ENCODE measurements at regions not wholly inside any gene's neighbourhood (a gene's known extent, or its start where the extent isn't known, plus 50 kb on each side); places are given as distances from the start of the nearest gene placed in this dataset.
"Not testable (repeated sequence)": the region's sequence is repeated elsewhere in the genome, so short reads cannot be mapped to it uniquely, and the experiment has no call there.

DNA sequence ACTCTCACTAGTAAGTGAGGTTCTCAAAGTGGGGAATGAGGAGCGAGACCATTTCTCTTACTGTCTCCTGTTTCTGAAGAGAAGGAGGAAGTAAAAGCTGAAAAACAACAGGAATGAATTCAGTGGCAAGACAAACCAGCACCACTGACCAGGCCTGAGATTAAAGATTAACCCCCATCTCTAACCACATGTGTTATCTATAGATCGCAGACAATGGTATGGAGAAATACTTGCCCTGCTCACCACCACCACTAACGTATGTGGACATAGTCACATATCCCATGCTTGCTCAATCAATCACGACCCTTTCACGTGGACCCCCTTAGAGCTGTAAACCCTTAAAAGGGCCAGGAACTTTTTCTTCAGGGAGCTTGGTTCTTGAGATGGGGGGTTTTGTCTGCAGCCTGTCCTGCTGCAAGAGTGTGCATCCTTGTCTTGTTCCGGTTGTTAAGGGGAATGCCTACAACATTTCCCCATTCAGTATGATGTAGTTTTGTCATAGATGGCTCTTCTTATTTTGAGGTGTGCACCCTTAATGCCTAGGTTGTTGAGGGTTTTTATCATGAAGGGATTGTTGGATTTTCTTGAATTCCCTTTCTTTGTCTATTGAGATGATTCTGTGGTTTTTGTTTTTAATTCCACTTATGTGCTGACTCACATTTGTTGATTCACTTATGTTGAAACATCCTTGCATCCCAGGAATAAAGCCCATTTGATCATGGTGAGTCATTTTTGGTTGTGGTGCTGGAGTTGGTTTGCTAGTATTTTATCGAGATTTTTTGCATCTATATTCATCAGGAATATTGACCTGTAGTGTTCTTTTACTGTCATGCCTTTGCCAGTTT is 698.8 kb upstream of the LMO3 start:
- no peak overlapping the region for H3K4me3 ChIP-seq

DNA sequence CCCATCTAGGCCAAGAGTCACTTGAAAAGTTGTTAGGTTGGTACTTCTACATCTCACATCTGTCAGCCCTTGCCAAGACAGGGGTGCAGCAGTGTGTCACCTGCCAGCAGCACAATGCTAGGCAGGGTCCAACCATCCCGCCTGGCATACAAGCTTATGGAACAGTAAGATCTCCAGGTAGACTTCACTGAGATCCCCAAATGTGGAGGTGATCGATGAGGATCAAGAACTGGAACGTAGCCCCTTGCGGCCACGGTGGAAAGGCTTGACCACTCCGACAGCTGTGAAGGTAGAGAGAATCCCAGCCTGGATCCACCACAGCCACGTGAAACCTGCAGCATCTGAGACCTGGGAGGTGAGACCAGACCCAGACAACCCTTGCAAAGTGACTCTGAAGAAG is 696.0 kb upstream of the LMO3 start:
- Histone ChIP-seq H3K4me1 (replicated peaks) (no peaks in the 10 kb centered on the region), H3K36me3 (no peaks in the 10 kb centered on the region), H3K9me3 (replicated peaks) (peaks cover 8% of the 10 kb centered on the region), H3K4me3 (no peak overlapping the region), H3K27ac (no peak overlapping the region), H3K27me3 (replicated peaks) (no peaks in the 10 kb centered on the region)
- no peak for DNase-seq (ENCODE audit: low read depth in 1 of 2, low spot score in 2 of 2)

More for the DNA sequence above, 698.8 kb upstream of the LMO3 start:
- no peaks in the 10 kb centered on the region for H3K27me3 ChIP-seq (replicated peaks)
- no peaks in the 10 kb centered on the region for H3K36me3 ChIP-seq
- peaks cover 11% of the 10 kb centered on the region for H3K9me3 ChIP-seq (replicated peaks)
- no peak for DNase-seq (ENCODE audit: low read depth in 1 of 2, low spot score in 2 of 2)
- H3K4me1 ChIP-seq (replicated peaks), result no peaks in the 10 kb centered on the region
- H3K27ac ChIP-seq, result no peak overlapping the region

DNA sequence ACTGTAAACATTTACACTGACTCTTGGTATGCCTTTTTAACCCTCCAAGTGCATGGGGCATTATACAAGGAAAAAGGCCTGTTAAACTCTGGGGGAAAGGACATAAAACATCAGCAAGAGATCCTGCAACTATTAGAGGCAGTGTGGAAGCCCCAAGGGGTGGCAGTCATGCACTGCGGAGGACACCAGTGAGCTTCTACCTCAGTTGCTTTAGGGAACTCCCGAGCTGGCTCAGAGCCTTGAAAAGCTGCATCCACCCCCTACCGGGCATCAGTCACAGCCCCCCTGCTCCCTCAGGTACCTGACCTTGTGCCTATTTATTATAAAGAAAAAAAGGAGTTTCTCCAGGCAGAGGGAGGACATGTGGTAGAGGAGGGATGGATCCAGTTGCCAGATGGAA is 695.6 kb upstream of the LMO3 start:
- no peaks in the 10 kb centered on the region for H3K27me3 ChIP-seq (replicated peaks)
- H3K27ac ChIP-seq, result no peak overlapping the region
- no peak for DNase-seq (ENCODE audit: low read depth in 1 of 2, low spot score in 2 of 2)
- H3K36me3 ChIP-seq, result no peaks in the 10 kb centered on the region
- peaks cover 8% of the 10 kb centered on the region for H3K9me3 ChIP-seq (replicated peaks)
- no peak overlapping the region for H3K4me3 ChIP-seq
- H3K4me1 ChIP-seq (replicated peaks), result no peaks in the 10 kb centered on the region

DNA sequence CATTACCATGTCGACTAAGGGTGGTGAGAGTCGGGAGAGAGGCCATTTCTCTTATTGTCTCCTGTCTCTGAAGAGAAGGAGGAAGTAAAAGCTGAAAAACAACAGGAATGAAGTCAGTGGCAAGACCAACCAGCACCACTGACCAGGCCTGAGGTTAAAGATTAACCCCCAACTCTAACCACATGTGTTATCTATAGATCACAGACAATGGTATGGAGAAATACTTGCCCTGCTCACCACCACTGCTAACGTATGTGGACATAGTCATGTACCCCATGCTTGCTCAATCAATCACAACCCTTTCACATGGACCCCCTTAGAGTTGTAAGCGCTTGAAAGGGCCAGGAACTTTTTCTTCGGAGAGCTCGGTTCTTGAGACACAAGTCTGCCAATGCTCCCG is 690.9 kb upstream of the LMO3 start:
- H3K9me3 ChIP-seq (replicated peaks), result no peaks in the 10 kb centered on the region
- no peak overlapping the region for H3K27ac ChIP-seq
- H3K4me3 ChIP-seq, result no peak overlapping the region
- no peak for DNase-seq (ENCODE audit: low read depth in 1 of 2, low spot score in 2 of 2)
- H3K36me3 ChIP-seq, result no peaks in the 10 kb centered on the region
- H3K4me1 ChIP-seq (replicated peaks), result no peaks in the 10 kb centered on the region
- no peaks in the 10 kb centered on the region for H3K27me3 ChIP-seq (replicated peaks)

DNA sequence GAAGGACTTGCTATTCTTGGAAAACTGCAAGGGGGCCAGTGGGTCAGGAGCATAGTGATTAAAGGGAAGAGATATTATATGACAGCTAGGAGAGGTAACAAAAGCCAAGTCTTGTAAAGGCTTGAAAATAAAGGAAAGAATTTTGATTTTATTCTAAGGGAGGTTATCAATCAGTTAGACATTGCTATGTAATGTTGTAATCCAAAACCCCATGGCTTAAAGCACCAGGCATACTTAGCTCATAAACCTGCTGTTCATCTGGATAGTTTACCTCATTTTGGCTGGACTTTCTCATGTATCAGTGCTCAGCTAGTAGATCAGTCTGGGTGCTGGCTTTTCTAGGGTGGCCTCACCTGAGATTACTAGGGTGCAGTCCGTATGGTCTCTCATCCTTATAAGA is 680.9 kb upstream of the LMO3 start:
- DNase-seq (ENCODE audit: low read depth in 1 of 2, low spot score in 2 of 2), result no peak
- peaks cover 2% of the 10 kb centered on the region; the same call in 1 of the 2 replicates for H3K9me3 ChIP-seq (replicated peaks)
- H3K4me1 ChIP-seq (replicated peaks), result no peaks in the 10 kb centered on the region
- H3K27ac ChIP-seq, result no peak overlapping the region
- no peak overlapping the region for H3K4me3 ChIP-seq
- no peaks in the 10 kb centered on the region for H3K36me3 ChIP-seq
- H3K27me3 ChIP-seq (replicated peaks), result no peaks in the 10 kb centered on the region

DNA sequence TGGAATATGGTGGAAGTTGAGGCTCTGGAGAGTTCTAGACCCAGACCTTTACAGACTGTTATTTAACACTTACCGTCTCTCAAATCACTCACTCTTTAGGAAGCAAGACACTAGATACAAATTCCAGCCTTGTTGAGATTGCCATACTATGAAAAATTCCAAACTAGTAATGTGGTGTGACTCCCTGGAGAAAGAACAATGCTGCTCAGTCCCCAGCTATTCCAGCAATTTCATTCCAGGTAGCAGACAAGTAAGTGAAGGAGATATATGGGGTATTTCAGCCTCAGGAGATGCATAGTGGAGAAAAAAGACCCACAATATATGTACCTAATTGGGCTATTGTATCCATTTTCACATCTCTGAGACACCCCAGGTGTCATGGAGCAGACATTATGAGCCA is 678.9 kb upstream of the LMO3 start:
- H3K27ac ChIP-seq, result no peak overlapping the region
- no peak for DNase-seq (ENCODE audit: low read depth in 1 of 2, low spot score in 2 of 2)
- H3K9me3 ChIP-seq (replicated peaks), result peaks cover 2% of the 10 kb centered on the region; the same call in 1 of the 2 replicates
- H3K4me1 ChIP-seq (replicated peaks), result no peaks in the 10 kb centered on the region
- H3K4me3 ChIP-seq, result no peak overlapping the region
- no peaks in the 10 kb centered on the region for H3K27me3 ChIP-seq (replicated peaks)
- H3K36me3 ChIP-seq, result no peaks in the 10 kb centered on the region

DNA sequence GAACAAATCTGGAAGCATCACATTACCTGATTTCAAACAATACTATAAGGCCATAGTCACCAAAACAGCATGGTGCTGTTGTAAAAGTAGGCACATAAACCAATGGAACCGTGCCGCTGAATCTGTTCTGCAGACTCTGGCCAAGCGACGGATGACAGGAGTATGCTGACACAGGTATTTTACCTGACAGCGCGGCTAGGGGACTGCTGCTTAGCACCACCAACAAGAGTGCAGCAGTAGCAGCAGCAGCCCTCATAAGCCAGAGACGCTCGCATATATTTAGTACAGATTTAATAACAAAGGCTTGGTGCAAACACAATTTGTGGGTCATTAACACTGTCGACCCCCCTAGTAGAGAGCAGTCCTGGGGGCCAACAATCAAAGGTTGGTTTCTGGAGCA is 677.6 kb upstream of the LMO3 start:
- peaks cover 2% of the 10 kb centered on the region; the same call in 1 of the 2 replicates for H3K9me3 ChIP-seq (replicated peaks)
- no peaks in the 10 kb centered on the region for H3K36me3 ChIP-seq
- no peaks in the 10 kb centered on the region for H3K27me3 ChIP-seq (replicated peaks)
- H3K4me1 ChIP-seq (replicated peaks), result no peaks in the 10 kb centered on the region
- DNase-seq (ENCODE audit: low read depth in 1 of 2, low spot score in 2 of 2), result no peak
- no peak overlapping the region for H3K27ac ChIP-seq
- no peak overlapping the region for H3K4me3 ChIP-seq

DNA sequence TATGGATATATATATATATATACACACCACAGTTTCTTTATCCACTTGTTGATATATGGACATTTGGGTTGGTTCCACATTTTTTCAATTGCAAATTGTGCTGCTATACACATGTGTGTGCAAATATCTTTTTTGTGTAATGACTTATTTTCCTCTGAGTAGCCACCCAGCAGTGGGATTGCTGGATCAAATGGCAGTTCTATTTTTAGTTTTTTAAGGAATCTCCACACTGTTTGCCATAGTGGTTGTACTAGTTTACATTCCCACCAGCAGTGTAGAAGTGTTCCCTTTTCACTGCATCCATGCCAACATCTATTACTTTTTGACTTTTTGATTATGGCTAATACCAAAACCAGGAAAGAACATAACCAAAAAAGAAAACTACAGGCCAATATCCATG is 676.2 kb upstream of the LMO3 start:
- DNase-seq (ENCODE audit: low read depth in 1 of 2, low spot score in 2 of 2); H3K27ac ChIP-seq; H3K27me3 ChIP-seq (replicated peaks); H3K36me3 ChIP-seq; H3K9me3 ChIP-seq (replicated peaks); H3K4me1 ChIP-seq (replicated peaks); H3K4me3 ChIP-seq: not testable (repeated sequence)

DNA sequence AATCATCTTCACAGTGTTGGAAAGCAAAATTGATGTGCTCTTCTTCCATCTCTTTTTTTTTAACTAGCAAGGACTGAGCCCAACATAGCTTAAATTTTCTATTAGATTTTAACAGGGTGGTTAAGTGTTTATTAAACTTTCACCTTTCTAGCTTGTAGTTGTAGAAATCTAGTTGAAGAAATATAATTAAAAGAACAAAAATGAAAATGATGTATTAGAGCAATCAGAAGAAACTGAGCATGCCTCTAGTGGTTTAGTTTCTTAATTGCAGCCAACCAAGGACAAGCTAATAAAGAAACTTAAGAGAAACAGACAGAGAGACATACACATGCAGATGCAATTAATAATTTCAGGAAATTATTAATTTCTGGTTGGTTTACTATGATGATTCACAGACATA is 673.0 kb upstream of the LMO3 start:
- Histone ChIP-seq H3K36me3 (no peaks in the 10 kb centered on the region), H3K4me1 (replicated peaks) (no peaks in the 10 kb centered on the region), H3K27me3 (replicated peaks) (no peaks in the 10 kb centered on the region), H3K4me3 (no peak overlapping the region), H3K9me3 (replicated peaks) (no peaks in the 10 kb centered on the region; the same call in 1 of the 2 replicates), H3K27ac (no peak overlapping the region)
- DNase-seq (ENCODE audit: low read depth in 1 of 2, low spot score in 2 of 2), result no peak

DNA sequence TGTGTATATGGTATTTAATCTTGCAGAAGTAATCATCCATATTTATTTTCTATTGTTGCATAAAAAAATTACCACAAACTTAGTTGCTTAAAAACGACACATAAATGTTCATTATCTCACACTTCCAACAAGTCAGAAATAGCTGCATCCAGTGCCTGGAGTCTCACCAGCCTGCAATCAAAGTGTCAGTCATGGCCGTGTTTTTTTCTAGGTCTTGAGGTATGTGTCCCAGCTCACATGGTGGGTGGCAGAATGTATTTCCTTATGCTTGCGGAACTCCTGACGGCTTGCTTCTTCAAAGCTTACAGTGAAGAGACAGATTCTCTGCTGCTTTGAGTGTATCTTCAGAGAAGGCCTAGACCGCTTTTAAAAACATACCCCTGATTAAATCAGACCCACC is 670.2 kb upstream of the LMO3 start:
- no peak for DNase-seq (ENCODE audit: low read depth in 1 of 2, low spot score in 2 of 2)
- H3K9me3 ChIP-seq (replicated peaks), result no peaks in the 10 kb centered on the region; the same call in 1 of the 2 replicates
- H3K4me3 ChIP-seq, result no peak overlapping the region
- no peaks in the 10 kb centered on the region for H3K36me3 ChIP-seq
- H3K27me3 ChIP-seq (replicated peaks), result no peaks in the 10 kb centered on the region
- no peak overlapping the region for H3K27ac ChIP-seq
- H3K4me1 ChIP-seq (replicated peaks), result no peaks in the 10 kb centered on the region

DNA sequence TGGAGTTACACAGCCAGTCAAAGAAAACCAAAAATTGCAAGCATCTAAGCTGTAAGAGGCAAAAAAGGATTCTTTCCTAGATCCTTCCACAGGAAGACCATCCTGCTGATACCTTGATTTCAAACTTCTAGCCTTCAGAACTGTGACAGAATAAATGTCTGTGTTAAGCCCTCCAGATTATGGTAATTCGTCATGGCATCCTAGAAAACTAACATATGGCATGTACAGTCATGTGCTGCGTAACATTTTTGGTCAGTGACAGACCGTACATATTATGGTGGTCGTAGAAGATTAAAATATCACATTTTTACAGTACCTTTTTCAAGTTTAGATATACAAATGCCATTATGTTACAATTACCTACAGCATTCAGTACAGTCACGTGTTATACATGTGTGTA is 660.9 kb upstream of the LMO3 start:
- no peak for DNase-seq (ENCODE audit: low read depth in 1 of 2, low spot score in 2 of 2)
- Histone ChIP-seq H3K4me1 (replicated peaks) (no peaks in the 10 kb centered on the region), H3K4me3 (no peak overlapping the region), H3K27ac (no peak overlapping the region), H3K36me3 (no peaks in the 10 kb centered on the region), H3K9me3 (replicated peaks) (no peaks in the 10 kb centered on the region), H3K27me3 (replicated peaks) (no peaks in the 10 kb centered on the region)

DNA sequence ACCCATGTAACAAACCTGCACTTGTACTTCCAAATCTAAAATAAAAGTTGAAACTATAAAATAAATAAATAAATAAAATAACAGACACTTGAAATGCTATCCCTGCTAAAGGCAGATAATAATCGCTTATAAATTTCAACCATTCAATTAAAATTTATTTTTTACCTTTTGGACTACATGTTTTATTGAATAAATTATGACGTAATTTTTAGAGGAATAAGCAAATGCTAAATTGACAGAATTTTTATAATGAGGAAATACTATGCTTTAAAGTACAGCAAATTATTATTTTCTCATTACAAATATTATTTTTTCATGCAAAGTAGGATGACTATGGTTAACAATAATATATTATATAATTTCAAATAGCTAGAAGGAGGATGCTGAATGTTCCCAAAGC is 658.6 kb upstream of the LMO3 start:
- no peaks in the 10 kb centered on the region for H3K27me3 ChIP-seq (replicated peaks)
- DNase-seq (ENCODE audit: low read depth in 1 of 2, low spot score in 2 of 2), result no peak
- H3K36me3 ChIP-seq, result no peaks in the 10 kb centered on the region
- H3K4me3 ChIP-seq, result no peak overlapping the region
- no peak overlapping the region for H3K27ac ChIP-seq
- no peaks in the 10 kb centered on the region for H3K4me1 ChIP-seq (replicated peaks)
- H3K9me3 ChIP-seq (replicated peaks), result no peaks in the 10 kb centered on the region

DNA sequence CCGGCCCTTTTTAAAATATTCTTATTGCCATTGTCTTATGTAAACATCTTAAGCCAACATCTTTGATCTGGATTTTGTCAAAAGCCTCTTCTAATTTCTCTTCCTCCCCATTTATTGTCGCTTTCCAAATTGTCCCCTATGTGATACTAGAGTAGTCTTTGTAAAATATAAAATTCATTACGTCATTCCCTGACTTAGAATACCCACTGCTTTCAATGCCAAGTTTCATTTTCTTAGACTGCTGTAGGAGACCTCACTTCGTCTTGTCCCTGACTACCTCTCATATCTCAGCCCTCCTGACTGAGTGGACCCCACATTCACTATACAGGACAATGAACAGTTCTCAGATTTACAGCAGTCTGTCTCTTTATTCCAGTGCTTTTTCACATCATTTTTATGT is 633.9 kb upstream of the LMO3 start:
- Histone ChIP-seq H3K36me3 (no peaks in the 10 kb centered on the region), H3K27ac (no peak overlapping the region), H3K4me3 (no peak overlapping the region), H3K9me3 (replicated peaks) (peaks cover 4% of the 10 kb centered on the region; the same call in 1 of the 2 replicates), H3K27me3 (replicated peaks) (no peaks in the 10 kb centered on the region), H3K4me1 (replicated peaks) (no peaks in the 10 kb centered on the region)
- DNase-seq (ENCODE audit: low read depth in 1 of 2, low spot score in 2 of 2), result no peak

DNA sequence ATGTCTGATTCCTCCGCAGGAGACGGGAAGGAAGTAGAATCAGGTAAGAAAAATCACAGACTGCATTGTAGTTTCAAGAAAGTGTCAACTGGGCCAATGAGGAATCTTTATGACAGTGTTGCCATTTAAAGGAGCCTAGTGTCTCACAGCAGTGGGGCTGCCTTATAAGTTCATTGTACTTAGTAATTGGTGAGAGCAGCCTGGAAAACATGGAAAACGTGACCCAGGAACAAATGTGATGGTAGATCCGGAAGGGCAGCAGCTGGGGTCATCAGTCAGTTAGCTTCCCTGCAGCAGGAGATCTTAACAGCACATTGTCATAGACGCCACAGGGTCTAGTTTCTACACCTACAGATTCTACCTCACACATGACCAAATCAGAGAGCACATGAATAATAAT is 630.0 kb upstream of the LMO3 start:
- H3K36me3 ChIP-seq, result no peaks in the 10 kb centered on the region
- H3K4me3 ChIP-seq, result no peak overlapping the region
- no peak for DNase-seq (ENCODE audit: low read depth in 1 of 2, low spot score in 2 of 2)
- H3K4me1 ChIP-seq (replicated peaks), result no peaks in the 10 kb centered on the region
- no peaks in the 10 kb centered on the region for H3K27me3 ChIP-seq (replicated peaks)
- no peak overlapping the region for H3K27ac ChIP-seq
- 0 out of 2 replicates have a peak, but pooled peaks cover 4% of the 10 kb centered on the region for H3K9me3 ChIP-seq (replicated peaks)

Measured in SJSA1 (cell line).